SK-N-SH treated with all-trans-retinoic acid at 6 μM for 48 hours (cell line): ENCODE measurements at regions not wholly inside any gene's neighbourhood (a gene's known extent, or its start where the extent isn't known, plus 50 kb on each side); places are given as distances from the start of the nearest gene placed in this dataset.

Source experiments
- ATAC-seq: fragments of 200-7000 bp; cut with Tn5 transposase; 3 replicates; pipeline ENCODE4 v1.9.1; 2020; ENCODE audit warnings: mild to moderate bottlenecking, moderate library complexity
- ARNTL ChIP-seq: fragments of 450-650 bp; formaldehyde crosslinking; IDR thresholded peaks from 2 replicates; pipeline ENCODE4 v1.5.0; 2020; ENCODE audit warnings: low read depth, mild to moderate bottlenecking, moderate library complexity, borderline replicate concordance
- BACH2 ChIP-seq: fragments of 250-450 bp; sonication (Bioruptor Pico); IDR thresholded peaks from 2 replicates; pipeline ENCODE4 v1.9.0; 2021; ENCODE audit warnings: mild to moderate bottlenecking, borderline replicate concordance
- CSDC2 ChIP-seq: fragments of 250-450 bp; sonication (Bioruptor Pico); IDR thresholded peaks from 2 replicates; pipeline ENCODE4 v1.5.0; 2020; ENCODE audit warnings: mild to moderate bottlenecking, moderate library complexity
- CSRNP3 ChIP-seq: fragments of 250-450 bp; sonication (Bioruptor Pico); IDR thresholded peaks from 2 replicates; pipeline ENCODE4 v1.5.1; 2021; ENCODE audit warnings: mild to moderate bottlenecking, moderate library complexity
- ESRRG ChIP-seq: fragments of 250-450 bp; sonication (Bioruptor Pico); IDR thresholded peaks from 2 replicates; pipeline ENCODE4 v1.6.1; 2021; ENCODE audit warnings: mild to moderate bottlenecking
- GLIS3 ChIP-seq: fragments of 250-450 bp; sonication (Bioruptor Pico); IDR thresholded peaks from 2 replicates; pipeline ENCODE4 v1.5.0; 2020; ENCODE audit warnings: mild to moderate bottlenecking, moderate library complexity
- ISL1 ChIP-seq: fragments of 250-450 bp; sonication (Bioruptor Pico); IDR thresholded peaks from 2 replicates; pipeline ENCODE4 v2.1.2; 2022; ENCODE audit warnings: mild to moderate bottlenecking, moderate library complexity
- OSR1 ChIP-seq: fragments of 250-450 bp; sonication (Bioruptor Pico); IDR thresholded peaks from 2 replicates; pipeline ENCODE4 v1.8.0; 2022; ENCODE audit warnings: moderate library complexity, mild to moderate bottlenecking, inconsistent platforms
- RARB ChIP-seq: fragments of 250-450 bp; sonication (Bioruptor Pico); IDR thresholded peaks from 2 replicates; pipeline ENCODE4 v1.8.0; 2021; ENCODE audit warnings: mild to moderate bottlenecking, moderate library complexity
- SNAI2 ChIP-seq: fragments of 250-450 bp; sonication (Bioruptor Pico); IDR thresholded peaks from 2 replicates; pipeline ENCODE4 v1.5.0; 2020; ENCODE audit warnings: mild to moderate bottlenecking, moderate library complexity
- TCF4 ChIP-seq: fragments of 250-450 bp; sonication (Bioruptor Pico); IDR thresholded peaks from 2 replicates; pipeline ENCODE4 v1.8.0; 2021; ENCODE audit warnings: mild to moderate bottlenecking, moderate library complexity, borderline replicate concordance
- ZC3H10 ChIP-seq: fragments of 250-450 bp; sonication (Bioruptor Pico); IDR thresholded peaks from 2 replicates; pipeline ENCODE4 v1.5.1; 2021; ENCODE audit warnings: mild to moderate bottlenecking, moderate library complexity
- ZFP3 ChIP-seq: fragments of 250-450 bp; sonication (Bioruptor Pico); IDR thresholded peaks from 2 replicates; pipeline ENCODE4 v1.5.0; 2020; ENCODE audit warnings: mild to moderate bottlenecking, moderate library complexity
- ZFP30 ChIP-seq: fragments of 450-650 bp; formaldehyde crosslinking; IDR thresholded peaks from 2 replicates; pipeline ENCODE4 v1.5.0; 2022; ENCODE audit warnings: mild to moderate bottlenecking, moderate library complexity
- ZNF565 ChIP-seq: fragments of 450-650 bp; formaldehyde crosslinking; conservative IDR thresholded peaks from 2 replicates; pipeline ENCODE4 v1.5.0; 2020; ENCODE audit warnings: low read depth, mild to moderate bottlenecking, moderate library complexity
- ZNF70 ChIP-seq: fragments of 450-650 bp; formaldehyde crosslinking; IDR thresholded peaks from 2 replicates; pipeline ENCODE4 v1.5.0; 2020; ENCODE audit warnings: mild to moderate bottlenecking, moderate library complexity
- ZNF8 ChIP-seq: fragments of 450-650 bp; formaldehyde crosslinking; IDR thresholded peaks from 2 replicates; pipeline ENCODE4 v1.5.0; 2020; ENCODE audit warnings: mild to moderate bottlenecking, moderate library complexity
- TF ChIP-seq, protein P1 (sequence below): fragments of 250-450 bp; sonication (Bioruptor Pico); IDR thresholded peaks from 2 replicates; pipeline ENCODE4 v1.5.0; 2020; ENCODE audit warnings: mild to moderate bottlenecking, moderate library complexity
- TF ChIP-seq, protein P2 (sequence below): fragments of 250-450 bp; sonication (Bioruptor Pico); IDR thresholded peaks from 2 replicates; pipeline ENCODE4 v1.8.0; 2021; ENCODE audit warnings: low read depth, mild to moderate bottlenecking, moderate library complexity, borderline replicate concordance
- TF ChIP-seq, protein P3 (sequence below): fragments of 250-450 bp; sonication (Bioruptor Pico); IDR thresholded peaks from 2 replicates; pipeline ENCODE4 v1.5.1; 2020; ENCODE audit warnings: low read depth, mild to moderate bottlenecking, moderate library complexity
- TF ChIP-seq, protein P4 (sequence below): fragments of 250-450 bp; sonication (Bioruptor Pico); IDR thresholded peaks from 2 replicates; pipeline ENCODE4 v1.8.0; 2020; ENCODE audit warnings: mild to moderate bottlenecking, moderate library complexity, borderline replicate concordance

DNA sequence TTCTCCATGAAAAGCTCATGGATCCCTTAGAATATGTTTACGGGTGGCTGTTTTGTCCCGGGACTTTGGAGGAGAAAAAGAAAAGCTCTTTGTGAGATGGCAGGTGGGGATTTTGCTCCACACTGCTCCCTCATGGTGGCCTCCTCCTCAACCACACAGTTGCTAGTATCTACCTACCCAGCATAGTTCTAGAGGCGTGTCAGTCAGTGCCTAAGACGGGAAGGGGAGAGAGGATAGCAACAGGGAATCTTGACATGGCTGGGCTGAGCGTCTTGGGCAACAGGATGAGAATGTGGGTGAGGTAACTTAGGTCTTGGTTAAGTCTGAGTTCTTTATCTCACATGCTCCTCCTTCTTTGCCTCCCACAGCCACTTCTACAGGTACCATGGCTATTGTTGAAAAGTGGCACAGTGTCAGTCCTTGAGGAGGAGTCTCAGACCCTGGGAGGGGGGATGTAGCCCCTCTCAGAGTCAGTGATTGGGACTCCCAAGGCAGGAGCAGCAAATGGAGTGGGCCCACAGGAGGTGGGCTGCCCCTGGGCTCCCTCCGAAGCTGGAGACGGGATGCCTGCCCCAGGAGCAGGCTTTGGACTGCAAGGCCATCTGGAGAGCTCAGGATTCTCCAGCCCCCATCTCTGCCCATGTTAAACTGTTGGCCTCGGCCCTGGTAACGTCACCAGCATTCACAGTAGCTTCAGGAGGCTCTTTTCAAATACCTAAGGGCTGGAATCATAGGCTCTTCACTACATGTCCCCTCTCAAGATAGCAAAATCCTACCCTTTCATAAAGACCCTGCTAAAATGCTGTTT lies 75.4 kb downstream of the TENT5C start (continued):
- TF ChIP-seq TCF4 (CRISPR knock-in tag) (no peak), ZNF565 (CRISPR knock-in tag) (no peak), ZFP3 (no peak)
- TF ChIP-seq, all 23 proteins: peak for 0

- no peak for TF ChIP-seq RARB (CRISPR knock-in tag)
- ATAC-seq = no peak
These were observed 76.0 kb downstream of the TENT5C start for GRCh38 chr1:117681901-117682250.

DNA sequence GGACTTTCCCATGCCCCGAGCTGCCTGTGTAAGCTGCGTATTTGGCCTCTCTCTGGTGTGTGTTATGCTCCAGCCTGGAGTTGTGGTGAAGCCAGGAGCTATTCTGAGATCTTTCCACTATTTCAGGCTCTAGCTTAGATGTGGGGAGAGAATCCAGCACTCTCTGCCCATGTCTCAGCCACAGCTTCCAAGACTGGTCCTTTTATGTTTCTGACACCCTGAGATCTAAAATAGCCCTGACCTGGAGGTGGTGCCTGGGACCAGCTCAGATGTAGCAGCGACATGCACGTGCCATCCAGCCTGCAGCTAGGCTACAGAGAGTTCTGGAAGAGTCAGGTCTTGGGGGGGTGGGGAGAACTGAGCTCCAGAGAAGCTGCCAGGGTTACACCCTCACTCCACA lies 76.5 kb downstream of the TENT5C start:
- ATAC-seq = no peak
- TF ChIP-seq, protein P1, sequence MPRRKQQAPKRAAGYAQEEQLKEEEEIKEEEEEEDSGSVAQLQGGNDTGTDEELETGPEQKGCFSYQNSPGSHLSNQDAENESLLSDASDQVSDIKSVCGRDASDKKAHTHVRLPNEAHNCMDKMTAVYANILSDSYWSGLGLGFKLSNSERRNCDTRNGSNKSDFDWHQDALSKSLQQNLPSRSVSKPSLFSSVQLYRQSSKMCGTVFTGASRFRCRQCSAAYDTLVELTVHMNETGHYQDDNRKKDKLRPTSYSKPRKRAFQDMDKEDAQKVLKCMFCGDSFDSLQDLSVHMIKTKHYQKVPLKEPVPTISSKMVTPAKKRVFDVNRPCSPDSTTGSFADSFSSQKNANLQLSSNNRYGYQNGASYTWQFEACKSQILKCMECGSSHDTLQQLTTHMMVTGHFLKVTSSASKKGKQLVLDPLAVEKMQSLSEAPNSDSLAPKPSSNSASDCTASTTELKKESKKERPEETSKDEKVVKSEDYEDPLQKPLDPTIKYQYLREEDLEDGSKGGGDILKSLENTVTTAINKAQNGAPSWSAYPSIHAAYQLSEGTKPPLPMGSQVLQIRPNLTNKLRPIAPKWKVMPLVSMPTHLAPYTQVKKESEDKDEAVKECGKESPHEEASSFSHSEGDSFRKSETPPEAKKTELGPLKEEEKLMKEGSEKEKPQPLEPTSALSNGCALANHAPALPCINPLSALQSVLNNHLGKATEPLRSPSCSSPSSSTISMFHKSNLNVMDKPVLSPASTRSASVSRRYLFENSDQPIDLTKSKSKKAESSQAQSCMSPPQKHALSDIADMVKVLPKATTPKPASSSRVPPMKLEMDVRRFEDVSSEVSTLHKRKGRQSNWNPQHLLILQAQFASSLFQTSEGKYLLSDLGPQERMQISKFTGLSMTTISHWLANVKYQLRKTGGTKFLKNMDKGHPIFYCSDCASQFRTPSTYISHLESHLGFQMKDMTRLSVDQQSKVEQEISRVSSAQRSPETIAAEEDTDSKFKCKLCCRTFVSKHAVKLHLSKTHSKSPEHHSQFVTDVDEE (CRISPR knock-in tag) = no peak
- TF ChIP-seq OSR1 (no peak), ESRRG (no peak), ZC3H10 (no peak), ZNF565 (CRISPR knock-in tag) (no peak), CSDC2 (CRISPR knock-in tag) (no peak), GLIS3 (CRISPR knock-in tag) (no peak), RARB (CRISPR knock-in tag) (no peak), ZFP30 (CRISPR knock-in tag) (no peak), ISL1 (CRISPR knock-in tag) (no peak), ZNF70 (CRISPR knock-in tag) (no peak), ARNTL (CRISPR knock-in tag) (no peak), SNAI2 (CRISPR knock-in tag) (no peak)
- TF ChIP-seq, protein P2, sequence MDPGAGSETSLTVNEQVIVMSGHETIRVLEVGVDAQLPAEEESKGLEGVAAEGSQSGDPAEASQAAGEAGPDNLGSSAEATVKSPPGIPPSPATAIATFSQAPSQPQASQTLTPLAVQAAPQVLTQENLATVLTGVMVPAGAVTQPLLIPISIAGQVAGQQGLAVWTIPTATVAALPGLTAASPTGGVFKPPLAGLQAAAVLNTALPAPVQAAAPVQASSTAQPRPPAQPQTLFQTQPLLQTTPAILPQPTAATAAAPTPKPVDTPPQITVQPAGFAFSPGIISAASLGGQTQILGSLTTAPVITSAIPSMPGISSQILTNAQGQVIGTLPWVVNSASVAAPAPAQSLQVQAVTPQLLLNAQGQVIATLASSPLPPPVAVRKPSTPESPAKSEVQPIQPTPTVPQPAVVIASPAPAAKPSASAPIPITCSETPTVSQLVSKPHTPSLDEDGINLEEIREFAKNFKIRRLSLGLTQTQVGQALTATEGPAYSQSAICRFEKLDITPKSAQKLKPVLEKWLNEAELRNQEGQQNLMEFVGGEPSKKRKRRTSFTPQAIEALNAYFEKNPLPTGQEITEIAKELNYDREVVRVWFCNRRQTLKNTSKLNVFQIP = no peak
- TF ChIP-seq, protein P3, sequence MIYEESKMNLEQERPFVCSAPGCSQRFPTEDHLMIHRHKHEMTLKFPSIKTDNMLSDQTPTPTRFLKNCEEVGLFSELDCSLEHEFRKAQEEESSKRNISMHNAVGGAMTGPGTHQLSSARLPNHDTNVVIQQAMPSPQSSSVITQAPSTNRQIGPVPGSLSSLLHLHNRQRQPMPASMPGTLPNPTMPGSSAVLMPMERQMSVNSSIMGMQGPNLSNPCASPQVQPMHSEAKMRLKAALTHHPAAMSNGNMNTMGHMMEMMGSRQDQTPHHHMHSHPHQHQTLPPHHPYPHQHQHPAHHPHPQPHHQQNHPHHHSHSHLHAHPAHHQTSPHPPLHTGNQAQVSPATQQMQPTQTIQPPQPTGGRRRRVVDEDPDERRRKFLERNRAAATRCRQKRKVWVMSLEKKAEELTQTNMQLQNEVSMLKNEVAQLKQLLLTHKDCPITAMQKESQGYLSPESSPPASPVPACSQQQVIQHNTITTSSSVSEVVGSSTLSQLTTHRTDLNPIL = no peak
- TF ChIP-seq, all 23 proteins: peak for 0

DNA sequence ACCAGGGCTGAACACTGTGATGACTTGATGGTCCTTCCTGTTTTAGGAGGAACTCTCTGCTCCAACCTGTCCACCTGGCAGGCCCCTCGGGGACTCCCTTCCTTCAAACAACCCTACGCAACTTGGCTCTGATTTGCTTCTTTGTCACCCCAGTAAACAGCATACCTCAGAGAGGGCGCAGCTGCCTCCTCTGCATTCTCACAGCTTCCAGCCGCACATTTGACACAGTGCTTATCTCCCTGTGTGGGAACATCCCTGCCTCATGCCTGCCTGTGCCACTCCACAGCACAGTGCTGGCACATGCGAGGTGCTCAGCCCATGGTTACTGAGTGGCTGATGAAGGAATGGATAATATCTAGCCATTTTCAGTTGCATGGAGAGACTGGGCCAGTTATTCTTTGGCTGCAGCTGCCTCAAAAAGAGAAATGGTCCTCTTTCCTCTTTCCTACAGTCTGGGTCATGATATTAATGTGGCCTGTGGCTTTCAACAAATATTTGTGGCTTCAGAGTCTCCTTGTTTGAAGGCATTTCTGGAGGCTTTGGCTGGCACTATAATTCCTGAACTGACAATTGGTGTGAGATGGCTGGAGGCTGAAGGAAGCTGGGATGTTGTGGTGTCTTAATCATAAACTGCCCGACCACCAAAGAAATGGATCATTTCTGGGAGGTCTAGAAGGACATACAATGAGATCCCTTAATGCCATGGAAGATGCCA lies 77.9 kb downstream of the TENT5C start:
- ATAC-seq = peak; percentile 25
- TF ChIP-seq ISL1 (CRISPR knock-in tag) (no peak), BACH2 (CRISPR knock-in tag) (no peak), SNAI2 (CRISPR knock-in tag) (no peak), CSDC2 (CRISPR knock-in tag) (no peak), ZFP30 (CRISPR knock-in tag) (no peak), TCF4 (CRISPR knock-in tag) (no peak), RARB (CRISPR knock-in tag) (no peak), ZNF8 (CRISPR knock-in tag) (no peak), ESRRG (no peak), CSRNP3 (CRISPR knock-in tag) (no peak), ZC3H10 (no peak), ZNF70 (CRISPR knock-in tag) (no peak), GLIS3 (CRISPR knock-in tag) (no peak)
- TF ChIP-seq, protein P1 (CRISPR knock-in tag) = no peak
- TF ChIP-seq, protein P4, sequence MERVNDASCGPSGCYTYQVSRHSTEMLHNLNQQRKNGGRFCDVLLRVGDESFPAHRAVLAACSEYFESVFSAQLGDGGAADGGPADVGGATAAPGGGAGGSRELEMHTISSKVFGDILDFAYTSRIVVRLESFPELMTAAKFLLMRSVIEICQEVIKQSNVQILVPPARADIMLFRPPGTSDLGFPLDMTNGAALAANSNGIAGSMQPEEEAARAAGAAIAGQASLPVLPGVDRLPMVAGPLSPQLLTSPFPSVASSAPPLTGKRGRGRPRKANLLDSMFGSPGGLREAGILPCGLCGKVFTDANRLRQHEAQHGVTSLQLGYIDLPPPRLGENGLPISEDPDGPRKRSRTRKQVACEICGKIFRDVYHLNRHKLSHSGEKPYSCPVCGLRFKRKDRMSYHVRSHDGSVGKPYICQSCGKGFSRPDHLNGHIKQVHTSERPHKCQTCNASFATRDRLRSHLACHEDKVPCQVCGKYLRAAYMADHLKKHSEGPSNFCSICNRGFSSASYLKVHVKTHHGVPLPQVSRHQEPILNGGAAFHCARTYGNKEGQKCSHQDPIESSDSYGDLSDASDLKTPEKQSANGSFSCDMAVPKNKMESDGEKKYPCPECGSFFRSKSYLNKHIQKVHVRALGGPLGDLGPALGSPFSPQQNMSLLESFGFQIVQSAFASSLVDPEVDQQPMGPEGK (CRISPR knock-in tag) = no peak
- TF ChIP-seq, protein P3 = no peak
